Fibroblast of skin of right quadriceps (primary cell): ENCODE measurements at regions not wholly inside any gene's neighbourhood (a gene's known extent, or its start where the extent isn't known, plus 50 kb on each side); places are given as distances from the start of the nearest gene placed in this dataset.
"Not testable (repeated sequence)": the region's sequence is repeated elsewhere in the genome, so short reads cannot be mapped to it uniquely, and the experiment has no call there.

Experiments
- DNase-seq: peaks from one replicate; pipeline ENCODE4 v3.0.0-alpha.2; 2013

- no peak for DNase-seq
These were observed 88.5 kb upstream of the XIST start for GRCh38 chrX:73940893-73941470.

DNA sequence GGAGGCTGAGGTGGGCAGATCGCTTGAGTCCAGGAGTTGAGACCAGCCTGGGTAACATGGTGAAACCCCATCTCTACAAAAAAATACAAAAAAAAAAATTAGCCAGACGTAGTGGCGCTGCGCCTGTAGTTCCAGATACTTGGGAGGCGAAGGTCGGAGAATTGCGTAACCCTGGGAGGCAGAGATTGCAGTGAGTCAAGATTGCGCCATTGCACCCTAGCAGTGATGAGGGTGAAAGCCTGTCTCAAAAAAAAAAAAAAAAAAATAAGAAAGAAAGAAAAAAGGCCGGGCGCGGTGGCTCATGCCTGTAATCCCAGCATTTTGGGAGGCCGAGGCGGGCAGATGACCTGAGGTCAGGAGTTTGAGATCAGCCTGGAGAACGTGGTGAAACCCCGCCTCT lies 85.3 kb upstream of the XIST start:
- DNase-seq = not testable (repeated sequence)

GRCh38 chrX:73932522-73932921 lies 80.0 kb upstream of the XIST start:
- DNase-seq = no peak

DNA sequence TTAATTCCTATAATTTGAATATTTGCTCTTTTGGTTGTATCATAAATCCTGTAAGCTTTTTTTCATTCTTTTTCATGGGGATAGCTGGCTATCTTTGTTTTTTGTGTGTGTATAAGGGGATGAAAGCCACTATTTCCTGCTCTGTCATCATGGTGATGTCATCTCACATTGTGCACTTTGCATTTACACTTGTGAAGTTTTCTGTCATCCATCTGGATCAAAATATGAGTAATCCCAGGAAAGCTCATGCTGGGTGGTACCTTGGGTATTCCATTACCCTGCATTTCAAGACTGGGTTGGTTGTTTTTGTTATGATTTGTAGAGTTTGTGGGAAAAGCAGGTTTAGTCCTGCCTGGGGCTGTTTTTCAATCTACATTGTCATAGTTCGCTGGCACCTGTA lies 77.8 kb upstream of the XIST start:
- peak; percentile 6 for DNase-seq

- peak; percentile 7 for DNase-seq
These were observed 70.4 kb upstream of the XIST start for GRCh38 chrX:73922856-73923455.

- DNase-seq = peak; percentile 91
These were observed 64.6 kb upstream of the XIST start for GRCh38 chrX:73916931-73917667.

- DNase-seq = no peak
These were observed 64.0 kb upstream of the XIST start for GRCh38 chrX:73916489-73916888.

DNA sequence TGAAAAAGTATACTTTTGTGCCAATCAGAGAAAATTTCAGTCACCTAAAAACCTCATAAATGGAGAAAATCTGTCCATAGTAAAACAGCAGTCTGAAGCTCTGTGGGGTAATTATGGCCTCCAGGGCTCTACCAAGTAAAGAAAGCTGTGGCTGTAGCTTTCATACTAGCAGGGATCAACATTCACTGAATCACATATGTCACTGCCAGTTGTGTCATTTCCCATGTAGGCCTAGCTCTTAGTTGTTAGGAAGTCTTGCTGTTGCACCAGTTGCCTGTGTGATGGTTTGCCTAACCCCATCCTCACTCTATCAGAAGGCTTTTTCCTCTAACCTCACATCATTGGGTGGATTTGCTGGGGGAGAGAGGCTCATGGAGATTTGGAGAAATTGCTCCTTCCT lies 62.3 kb upstream of the XIST start:
- not testable (repeated sequence) for DNase-seq

DNA sequence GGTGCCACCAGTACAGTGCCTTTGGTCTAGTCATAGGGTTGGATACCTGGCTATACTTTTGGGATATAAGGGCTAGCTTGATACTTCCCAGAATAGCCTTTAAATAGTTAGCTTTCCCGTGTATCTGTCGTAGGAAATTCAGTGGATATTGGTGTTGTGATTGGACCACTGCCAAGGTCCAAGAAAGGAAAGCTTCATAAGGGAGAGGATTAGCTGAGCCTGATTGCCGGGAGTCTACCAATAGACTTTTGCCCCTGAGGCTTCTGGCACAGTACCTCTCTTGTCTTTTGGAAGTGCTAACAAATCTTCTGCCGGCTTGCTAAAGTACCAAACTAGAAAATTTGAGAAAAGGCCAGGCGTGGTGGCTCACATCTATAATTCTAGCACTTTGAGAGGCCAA lies 61.1 kb upstream of the XIST start:
- peak; percentile 3 for DNase-seq

- DNase-seq = not testable (repeated sequence)
These were observed 59.4 kb upstream of the XIST start for GRCh38 chrX:73911946-73912345.

GRCh38 chrX:73905749-73906374 lies 53.3 kb upstream of the XIST start:
- DNase-seq = not testable (repeated sequence)

DNA sequence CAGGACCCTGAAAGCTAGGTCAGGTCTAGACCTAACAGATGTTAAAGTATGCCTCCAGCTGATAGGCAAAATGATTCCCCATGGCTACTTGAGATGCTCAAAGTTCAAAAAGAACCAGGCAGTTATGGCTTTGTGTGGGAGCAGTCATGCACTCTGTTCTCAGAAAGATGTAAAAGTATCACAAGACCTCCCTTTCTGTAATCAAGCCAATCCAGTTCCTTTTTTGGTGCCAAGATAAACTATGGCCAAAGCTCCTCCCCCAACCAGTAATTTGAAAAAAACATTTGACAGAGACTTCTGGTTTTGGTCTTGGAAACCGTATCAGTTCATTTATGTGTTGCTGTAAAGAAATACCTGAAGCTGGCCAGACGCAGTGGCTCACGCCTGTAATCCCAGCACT lies 51.4 kb upstream of the XIST start:
- no peak for DNase-seq
